ENCODE measurements at regions not wholly inside any gene's neighbourhood (a gene's known extent, or its start where the extent isn't known, plus 50 kb on each side); places are given as distances from the start of the nearest gene placed in this dataset.

DNA sequence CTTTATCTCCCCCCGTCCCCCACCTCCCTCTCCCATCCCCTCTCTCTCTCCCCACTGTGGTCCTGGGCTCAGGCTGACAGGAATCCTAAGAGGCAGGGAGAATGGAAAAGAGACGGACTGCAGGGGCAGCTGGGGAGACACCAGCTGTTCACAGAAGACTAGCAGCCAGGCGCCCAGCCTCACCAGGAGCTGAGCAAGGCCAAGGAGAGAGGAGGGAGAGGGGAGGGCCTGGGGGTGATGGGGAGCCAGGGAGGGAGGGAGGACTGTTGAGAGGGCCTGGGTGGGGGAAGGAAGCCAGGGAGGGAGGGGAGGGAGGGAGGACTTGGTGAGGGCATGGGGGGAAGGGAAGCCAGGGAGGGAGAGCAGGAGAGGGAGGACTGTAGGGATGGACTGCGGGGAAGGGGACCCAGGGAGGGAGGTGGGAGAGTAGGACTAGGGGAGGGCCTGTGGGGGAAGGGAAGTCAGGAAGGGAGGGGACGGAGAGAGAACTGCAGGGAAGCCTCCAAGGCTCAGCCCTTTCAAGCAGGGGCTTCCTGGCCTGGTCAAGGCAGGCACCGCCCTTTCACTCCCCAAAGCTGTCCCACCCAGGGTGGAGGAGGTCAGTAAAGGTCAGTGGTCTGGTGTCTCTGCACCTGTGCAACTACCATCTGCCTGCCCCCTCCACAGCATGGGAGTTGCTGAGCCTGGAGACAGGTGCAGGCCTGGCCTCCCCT lies 517.7 kb upstream of the MYT1L start:
- Histone ChIP-seq H3K4me1 (no peaks in the 10 kb centered on the region), H3K9me3 (no peaks in the 10 kb centered on the region), H3K4me3 (no peak overlapping the region), H3K36me3 (replicated peaks) (no peaks in the 10 kb centered on the region), H3K27me3 (ENCODE audit: low read depth) (no peaks in the 10 kb centered on the region)
- in situ Hi-C loops (cut with MboI; ENCODE audit: low sequenced_read_pairs): no loop called here
- no peak for DNase-seq (ENCODE audit: low spot score in 2 of 2)

DNA sequence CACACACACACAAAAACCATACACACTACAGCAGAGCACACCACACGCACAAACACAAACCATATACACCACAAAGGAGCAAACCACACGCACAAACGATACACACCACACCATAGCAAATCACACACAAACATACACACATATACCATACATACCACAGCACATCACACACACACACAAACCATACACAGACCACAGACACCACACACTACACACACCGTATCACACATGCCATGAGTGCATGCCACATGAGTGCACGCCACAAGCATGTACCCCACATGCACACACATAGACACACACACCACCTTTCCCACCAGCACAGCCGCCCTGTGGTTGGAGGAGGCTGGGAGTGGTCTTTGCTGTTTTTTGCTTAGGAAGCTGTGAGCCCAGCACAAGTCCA lies 517.1 kb upstream of the MYT1L start:
- in situ Hi-C loops (cut with MboI; ENCODE audit: low sequenced_read_pairs): no loop called here
- H3K4me1 ChIP-seq: no peaks in the 10 kb centered on the region
- no peak for DNase-seq (ENCODE audit: low spot score in 2 of 2)
- H3K9me3 ChIP-seq: no peaks in the 10 kb centered on the region
- no peaks in the 10 kb centered on the region for H3K36me3 ChIP-seq (replicated peaks)
- no peak overlapping the region for H3K4me3 ChIP-seq
- H3K27me3 ChIP-seq (ENCODE audit: low read depth): no peaks in the 10 kb centered on the region

GRCh38 chr2:2847209-2847676 lies 516.2 kb upstream of the MYT1L start:
- in situ Hi-C loops (cut with MboI; ENCODE audit: low sequenced_read_pairs): no loop called here
- Histone ChIP-seq H3K4me3 (no peak overlapping the region), H3K27me3 (ENCODE audit: low read depth) (no peaks in the 10 kb centered on the region), H3K36me3 (replicated peaks) (no peaks in the 10 kb centered on the region), H3K9me3 (no peaks in the 10 kb centered on the region), H3K4me1 (no peaks in the 10 kb centered on the region)
- no peak for DNase-seq (ENCODE audit: low spot score in 2 of 2)

GRCh38 chr2:2846332-2847208 lies 515.5 kb upstream of the MYT1L start:
- in situ Hi-C loops (cut with MboI; ENCODE audit: low sequenced_read_pairs): no loop called here
- Histone ChIP-seq H3K27me3 (ENCODE audit: low read depth) (no peaks in the 10 kb centered on the region), H3K4me1 (no peaks in the 10 kb centered on the region), H3K4me3 (no peak overlapping the region), H3K9me3 (no peaks in the 10 kb centered on the region), H3K36me3 (replicated peaks) (no peaks in the 10 kb centered on the region)
- no peak for DNase-seq (ENCODE audit: low spot score in 2 of 2)

DNA sequence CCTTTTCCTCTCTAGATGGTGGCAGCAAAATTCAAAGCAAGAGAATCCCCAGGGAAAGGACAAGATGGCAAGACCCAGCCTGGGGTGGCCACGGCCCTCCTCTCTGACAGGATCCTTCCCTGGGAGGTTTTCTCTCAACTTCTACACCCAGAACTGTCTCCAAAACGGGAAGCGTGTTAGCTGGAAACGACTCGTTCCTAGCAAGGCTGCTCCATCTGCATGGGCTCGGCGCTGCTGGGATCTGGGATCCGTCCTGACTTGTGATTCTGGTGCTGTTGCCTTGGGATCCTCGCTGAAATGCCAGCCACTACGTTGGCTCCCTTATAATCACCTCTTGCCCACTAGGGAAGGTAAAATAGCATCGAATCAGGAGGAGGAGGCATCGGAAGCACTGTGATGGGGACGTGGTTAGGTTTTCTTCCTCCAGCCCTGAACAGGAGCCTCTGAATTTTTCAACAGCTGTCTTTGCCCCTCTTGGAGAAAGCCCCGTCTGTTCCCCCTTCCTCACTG lies 514.8 kb upstream of the MYT1L start:
- no peaks in the 10 kb centered on the region for H3K36me3 ChIP-seq (replicated peaks)
- no peaks in the 10 kb centered on the region for H3K4me1 ChIP-seq
- H3K9me3 ChIP-seq: no peaks in the 10 kb centered on the region
- no peak for DNase-seq (ENCODE audit: low spot score in 2 of 2)
- H3K27me3 ChIP-seq (ENCODE audit: low read depth): no peaks in the 10 kb centered on the region
- no peak overlapping the region for H3K4me3 ChIP-seq
- in situ Hi-C loops (cut with MboI; ENCODE audit: low sequenced_read_pairs): no loop called here

DNA sequence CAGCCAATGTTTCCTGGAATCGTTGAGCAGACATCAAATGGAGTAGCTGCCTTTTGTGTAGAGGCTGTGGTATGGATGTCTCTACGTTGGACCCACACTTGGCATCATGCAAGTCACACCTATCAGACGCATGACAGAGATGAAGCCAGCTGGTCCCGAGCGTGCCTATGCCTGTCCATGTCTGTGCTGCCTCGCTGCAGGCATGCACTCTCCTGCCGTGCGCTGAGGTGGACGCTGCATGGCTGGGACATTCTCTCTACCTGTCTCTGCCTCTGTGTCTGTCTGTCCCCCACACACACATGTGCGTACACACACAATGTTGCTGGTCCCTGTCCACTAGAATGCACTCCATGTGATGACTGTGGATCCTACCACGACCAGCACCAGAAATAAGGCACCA lies 514.2 kb upstream of the MYT1L start:
- H3K9me3 ChIP-seq: no peaks in the 10 kb centered on the region
- no peak overlapping the region for H3K4me3 ChIP-seq
- H3K4me1 ChIP-seq: no peaks in the 10 kb centered on the region
- in situ Hi-C loops (cut with MboI; ENCODE audit: low sequenced_read_pairs): no loop called here
- no peaks in the 10 kb centered on the region for H3K27me3 ChIP-seq (ENCODE audit: low read depth)
- H3K36me3 ChIP-seq (replicated peaks): no peaks in the 10 kb centered on the region
- DNase-seq (ENCODE audit: low spot score in 2 of 2): no peak

DNA sequence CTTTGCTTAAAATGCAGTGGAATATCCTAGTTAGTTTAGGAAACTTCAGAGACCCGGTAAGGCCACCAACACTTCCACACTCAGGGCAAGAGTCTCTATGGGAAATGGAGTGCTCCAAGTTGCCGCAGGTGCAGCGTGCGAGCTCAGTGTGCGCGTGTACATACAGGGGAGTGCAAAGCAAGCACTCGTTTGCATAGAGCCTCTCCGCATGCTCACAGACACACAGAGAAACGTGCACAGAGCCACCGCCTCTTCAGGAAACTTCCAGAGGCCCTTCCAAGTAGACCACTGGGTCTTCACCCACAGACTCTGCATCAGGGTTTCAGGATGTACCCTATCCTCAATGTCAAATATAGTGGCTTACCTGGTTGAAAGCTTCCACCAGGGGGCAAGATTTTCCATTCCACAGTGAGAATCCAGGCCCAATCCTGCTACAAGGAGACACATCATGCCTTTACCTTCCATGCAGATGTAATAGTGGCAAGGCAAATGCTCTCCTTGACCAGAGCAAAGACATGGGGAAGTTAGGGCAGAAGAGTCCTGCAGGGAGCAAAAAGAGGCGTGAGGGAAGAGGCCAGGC lies 513.0 kb upstream of the MYT1L start:
- in situ Hi-C loops (cut with MboI; ENCODE audit: low sequenced_read_pairs): no loop called here
- H3K4me1 ChIP-seq: no peaks in the 10 kb centered on the region
- DNase-seq (ENCODE audit: low spot score in 2 of 2): no peak
- H3K36me3 ChIP-seq (replicated peaks): no peaks in the 10 kb centered on the region
- H3K27me3 ChIP-seq (ENCODE audit: low read depth): no peaks in the 10 kb centered on the region
- no peak overlapping the region for H3K4me3 ChIP-seq
- no peaks in the 10 kb centered on the region for H3K9me3 ChIP-seq

DNA sequence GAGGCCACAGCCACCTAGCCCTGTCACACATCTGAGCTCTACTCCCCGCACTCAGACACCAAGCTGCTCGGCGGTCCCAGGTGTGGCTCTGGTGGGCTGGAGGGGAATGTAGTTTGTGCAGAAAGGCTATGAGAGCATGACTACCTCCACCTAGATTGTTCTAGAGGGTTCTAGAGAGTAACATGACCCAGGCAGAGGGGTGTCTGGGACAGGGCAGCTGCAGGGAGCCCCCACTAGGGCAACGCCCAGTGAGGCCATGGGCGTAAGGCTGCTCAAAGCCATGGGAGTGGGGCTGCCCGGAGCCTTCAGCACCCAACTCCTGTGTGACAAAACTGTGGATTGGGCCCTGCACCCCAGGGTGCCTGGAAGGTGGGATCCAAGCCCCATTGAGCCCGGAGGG lies 511.4 kb upstream of the MYT1L start:
- H3K4me1 ChIP-seq: no peaks in the 10 kb centered on the region
- H3K27me3 ChIP-seq (ENCODE audit: low read depth): no peaks in the 10 kb centered on the region
- H3K4me3 ChIP-seq: no peak overlapping the region
- H3K36me3 ChIP-seq (replicated peaks): no peaks in the 10 kb centered on the region
- no peak for DNase-seq (ENCODE audit: low spot score in 2 of 2)
- in situ Hi-C loops (cut with MboI; ENCODE audit: low sequenced_read_pairs): no loop called here
- no peaks in the 10 kb centered on the region for H3K9me3 ChIP-seq

- Histone ChIP-seq H3K4me1 (no peaks in the 10 kb centered on the region), H3K9me3 (no peaks in the 10 kb centered on the region), H3K36me3 (replicated peaks) (no peaks in the 10 kb centered on the region), H3K4me3 (no peak overlapping the region), H3K27me3 (ENCODE audit: low read depth) (no peaks in the 10 kb centered on the region)
- in situ Hi-C loops (cut with MboI; ENCODE audit: low sequenced_read_pairs): no loop called here
- DNase-seq (ENCODE audit: low spot score in 2 of 2): no peak
Measured at GRCh38 chr2:2840681-2841300, 509.7 kb upstream of the MYT1L start.

DNA sequence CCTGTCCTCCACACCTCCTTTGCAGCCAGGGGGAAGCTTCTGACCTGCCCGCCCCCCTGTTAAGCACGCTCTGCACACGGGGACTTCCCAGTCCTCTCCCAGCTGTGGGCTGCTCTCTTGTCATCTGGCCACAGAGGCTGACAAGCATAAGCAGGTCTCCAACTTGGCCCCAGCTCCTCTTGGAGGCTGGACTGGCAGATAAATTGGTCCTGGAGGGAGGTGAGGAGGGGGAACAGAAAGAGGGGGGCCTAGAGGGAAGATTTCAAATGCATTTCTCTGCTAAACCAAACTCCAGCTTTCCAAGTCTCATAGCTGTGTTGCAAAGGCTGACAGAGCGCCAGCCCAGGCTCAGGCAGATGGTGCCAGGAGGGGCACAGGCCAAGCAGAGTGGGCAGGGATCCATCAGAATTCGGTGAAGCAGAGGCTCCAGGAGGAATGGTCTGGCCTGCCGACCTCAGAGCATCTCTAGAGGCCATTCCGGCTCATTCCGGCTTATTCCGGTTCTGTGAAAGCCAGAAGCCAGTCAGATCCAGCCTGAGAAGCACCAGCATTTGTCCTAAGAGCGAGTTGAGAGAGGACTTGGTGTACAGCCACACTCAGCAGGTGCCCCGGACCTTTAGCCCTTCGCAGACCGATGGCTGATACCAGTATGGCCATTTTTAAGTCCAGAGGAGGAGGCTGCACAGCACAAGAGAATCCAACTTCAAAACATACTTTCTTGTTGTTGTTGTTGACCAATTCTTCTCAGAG lies 508.9 kb upstream of the MYT1L start:
- H3K27me3 ChIP-seq (ENCODE audit: low read depth): no peaks in the 10 kb centered on the region
- H3K36me3 ChIP-seq (replicated peaks): no peaks in the 10 kb centered on the region
- in situ Hi-C loops (cut with MboI; ENCODE audit: low sequenced_read_pairs): no loop called here
- H3K4me3 ChIP-seq: no peak overlapping the region
- H3K9me3 ChIP-seq: no peaks in the 10 kb centered on the region
- no peaks in the 10 kb centered on the region for H3K4me1 ChIP-seq
- no peak for DNase-seq (ENCODE audit: low spot score in 2 of 2)

DNA sequence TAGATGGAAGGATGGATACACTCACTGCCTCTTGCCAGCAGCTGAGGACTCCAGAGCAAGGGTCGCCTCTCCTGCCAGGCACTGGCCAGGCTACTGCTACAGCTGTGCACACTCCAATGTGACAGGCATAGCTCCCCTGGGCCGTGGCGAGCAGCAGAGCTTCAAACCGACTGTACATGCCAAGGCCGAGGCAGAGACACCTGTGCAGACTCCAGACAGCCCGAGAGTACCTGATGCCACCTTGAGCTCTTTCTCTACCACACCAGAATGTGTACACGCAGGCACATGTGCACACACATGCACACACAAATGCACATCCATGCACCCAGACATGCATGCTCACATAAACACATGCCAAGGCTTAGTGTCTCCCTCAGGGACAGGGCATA lies 508.3 kb upstream of the MYT1L start:
- Histone ChIP-seq H3K36me3 (replicated peaks) (no peaks in the 10 kb centered on the region), H3K4me1 (no peaks in the 10 kb centered on the region), H3K4me3 (no peak overlapping the region), H3K27me3 (ENCODE audit: low read depth) (no peaks in the 10 kb centered on the region), H3K9me3 (no peaks in the 10 kb centered on the region)
- DNase-seq (ENCODE audit: low spot score in 2 of 2): no peak
- in situ Hi-C loops (cut with MboI; ENCODE audit: low sequenced_read_pairs): no loop called here

GRCh38 chr2:2838548-2838845 lies 507.4 kb upstream of the MYT1L start:
- in situ Hi-C loops (cut with MboI; ENCODE audit: low sequenced_read_pairs): no loop called here
- H3K27me3 ChIP-seq (ENCODE audit: low read depth): no peaks in the 10 kb centered on the region
- DNase-seq (ENCODE audit: low spot score in 2 of 2): no peak
- no peaks in the 10 kb centered on the region for H3K9me3 ChIP-seq
- no peaks in the 10 kb centered on the region for H3K4me1 ChIP-seq
- H3K4me3 ChIP-seq: no peak overlapping the region
- H3K36me3 ChIP-seq (replicated peaks): no peaks in the 10 kb centered on the region

DNA sequence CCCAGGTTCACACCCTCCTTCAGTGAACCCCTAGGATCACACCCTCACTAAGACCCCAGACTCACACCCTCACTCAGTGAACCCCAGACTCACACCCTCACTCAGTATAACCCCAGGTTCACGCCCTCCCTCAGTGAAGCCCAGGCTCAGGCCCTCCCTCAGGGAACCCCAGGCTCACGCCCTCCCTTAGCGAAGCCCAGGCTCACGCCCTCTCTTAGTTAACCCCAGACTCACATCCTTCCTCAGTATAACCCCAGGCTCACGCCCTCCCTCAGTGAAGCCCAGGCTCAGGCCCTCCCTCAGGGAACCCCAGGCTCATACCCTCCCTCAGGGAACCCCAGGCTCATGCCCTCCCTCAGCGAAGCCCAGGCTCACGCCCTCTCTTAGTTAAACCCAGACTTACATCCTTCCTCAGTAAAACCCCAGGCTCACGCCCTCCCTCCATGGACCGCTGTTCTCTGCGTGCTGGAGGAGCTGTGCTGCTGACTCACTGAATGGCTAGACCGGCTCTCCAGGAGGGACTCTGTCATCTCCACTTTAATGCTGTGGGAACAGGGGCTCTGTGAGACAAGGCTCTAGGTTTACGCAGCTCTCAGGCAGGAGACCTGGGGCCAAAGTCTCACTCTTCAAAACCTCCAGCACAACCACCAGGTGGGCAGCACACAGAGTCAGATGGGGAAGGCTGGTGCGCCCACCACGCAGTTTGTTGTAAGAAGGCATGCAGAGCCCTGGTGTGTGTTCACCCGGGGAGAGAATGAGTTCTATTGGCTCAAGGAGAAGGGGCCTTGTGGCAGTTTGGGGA lies 506.9 kb upstream of the MYT1L start:
- no peaks in the 10 kb centered on the region for H3K27me3 ChIP-seq (ENCODE audit: low read depth)
- no peaks in the 10 kb centered on the region for H3K4me1 ChIP-seq
- H3K9me3 ChIP-seq: no peaks in the 10 kb centered on the region
- DNase-seq (ENCODE audit: low spot score in 2 of 2): no peak
- H3K36me3 ChIP-seq (replicated peaks): no peaks in the 10 kb centered on the region
- H3K4me3 ChIP-seq: no peak overlapping the region
- in situ Hi-C loops (cut with MboI; ENCODE audit: low sequenced_read_pairs): no loop called here
